Immature natural killer cell (primary cell): ENCODE measurements at regions not wholly inside any gene's neighbourhood (a gene's known extent, or its start where the extent isn't known, plus 50 kb on each side); places are given as distances from the start of the nearest gene placed in this dataset.

Experiments
- DNase-seq, 3 donors: peaks; one replicate each; pipeline ENCODE4 v3.0.0; 2022; ENCODE audit warnings: mixed read lengths in 1 of 3
- H3K27ac Mint-ChIP-seq, 6 donors: one replicate each; pipeline ENCODE4 v1.8.0; 2020; ENCODE audit warnings: mixed read lengths in 6 of 6, mild to moderate bottlenecking in 5 of 6, inconsistent platforms in 4 of 6, moderate library complexity in 3 of 6
- H3K27me3 Mint-ChIP-seq, 3 donors: one replicate each; pipeline ENCODE4 v1.8.0; 2020 to 2021; ENCODE audit warnings: low read depth in 3 of 3, mild to moderate bottlenecking in 3 of 3, mixed read lengths in 3 of 3, moderate library complexity in 3 of 3, inconsistent platforms in 1 of 3
- H3K36me3 Mint-ChIP-seq, 3 donors: one replicate each; pipeline ENCODE4 v1.8.0; 2020; ENCODE audit warnings: mixed read lengths in 3 of 3, inconsistent platforms in 2 of 3, mild to moderate bottlenecking in 2 of 3
- H3K4me1 Mint-ChIP-seq, 2 donors: one replicate each; pipeline ENCODE4 v1.8.0; 2020; ENCODE audit warnings: inconsistent platforms in 2 of 2, mild to moderate bottlenecking in 2 of 2, mixed read lengths in 2 of 2, moderate library complexity in 1 of 2
- H3K4me3 Mint-ChIP-seq, 5 donors: one replicate each; pipeline ENCODE4 v1.8.0; 2020; ENCODE audit warnings: mild to moderate bottlenecking in 5 of 5, mixed read lengths in 5 of 5, inconsistent platforms in 3 of 5, moderate library complexity in 3 of 5
- H3K9me3 Mint-ChIP-seq, 6 donors: one replicate each; pipeline ENCODE4 v1.8.0; 2020; ENCODE audit warnings: mild to moderate bottlenecking in 6 of 6, mixed read lengths in 6 of 6, inconsistent platforms in 4 of 6, moderate library complexity in 3 of 6

DNA sequence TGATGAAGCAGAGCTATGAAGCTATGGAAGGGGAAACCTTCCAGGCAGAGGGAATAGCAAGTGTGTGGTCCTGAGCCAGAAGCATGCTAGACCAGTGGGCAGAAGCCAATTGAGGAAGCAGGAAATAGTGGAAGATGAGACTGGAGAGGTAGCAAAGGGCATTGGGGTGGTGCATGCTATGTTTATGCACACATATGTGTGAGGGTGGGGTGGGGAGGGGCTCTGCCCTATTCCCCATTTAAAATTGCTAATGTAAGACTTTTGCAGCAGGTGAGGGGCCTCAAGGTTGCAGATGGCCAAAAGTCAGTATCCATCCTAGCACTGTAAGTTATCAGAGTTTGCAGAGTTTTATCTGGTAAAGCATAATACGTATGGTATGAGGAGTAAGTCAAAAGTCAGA lies 626.6 kb upstream of the KIRREL3 start:
- H3K9me3 Mint-ChIP-seq, result no peaks in the 10 kb centered on the region

DNA sequence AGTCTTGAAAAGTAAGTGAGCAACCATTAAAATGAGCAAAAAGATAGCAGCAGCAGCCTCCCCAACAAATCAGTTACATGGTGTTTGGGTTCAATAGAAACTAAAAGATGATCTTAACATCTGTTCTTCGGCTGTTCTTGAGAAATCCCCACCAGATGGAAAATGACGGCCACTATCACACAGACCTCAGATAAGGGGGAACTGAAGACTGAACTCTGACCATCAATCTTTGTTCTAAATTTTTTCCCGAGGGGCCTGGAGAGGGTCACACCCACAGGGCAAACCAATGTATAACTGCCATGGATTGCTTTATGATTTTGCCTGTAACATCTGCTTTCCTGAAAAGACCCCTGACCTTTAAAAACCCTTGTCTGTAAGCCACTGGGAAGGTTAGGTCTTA lies 624.8 kb upstream of the KIRREL3 start:
- no peaks in the 10 kb centered on the region for H3K4me1 Mint-ChIP-seq
- no peaks in the 10 kb centered on the region for H3K36me3 Mint-ChIP-seq
- no peak overlapping the region for H3K4me3 Mint-ChIP-seq
- no peak overlapping the region for H3K27ac Mint-ChIP-seq
- peaks cover 0 to 3% (median 0%) of the 10 kb centered on the region in 3 donors for H3K27me3 Mint-ChIP-seq
- DNase-seq, result no peak
- H3K9me3 Mint-ChIP-seq, result no peaks in the 10 kb centered on the region

More for the DNA sequence above, 626.6 kb upstream of the KIRREL3 start:
- no peak overlapping the region for H3K27ac Mint-ChIP-seq
- H3K4me3 Mint-ChIP-seq, result no peak overlapping the region
- peaks cover 0 to 5% (median 3%) of the 10 kb centered on the region in 3 donors for H3K27me3 Mint-ChIP-seq
- DNase-seq, result no peak
- no peaks in the 10 kb centered on the region for H3K4me1 Mint-ChIP-seq
- H3K36me3 Mint-ChIP-seq, result no peaks in the 10 kb centered on the region

DNA sequence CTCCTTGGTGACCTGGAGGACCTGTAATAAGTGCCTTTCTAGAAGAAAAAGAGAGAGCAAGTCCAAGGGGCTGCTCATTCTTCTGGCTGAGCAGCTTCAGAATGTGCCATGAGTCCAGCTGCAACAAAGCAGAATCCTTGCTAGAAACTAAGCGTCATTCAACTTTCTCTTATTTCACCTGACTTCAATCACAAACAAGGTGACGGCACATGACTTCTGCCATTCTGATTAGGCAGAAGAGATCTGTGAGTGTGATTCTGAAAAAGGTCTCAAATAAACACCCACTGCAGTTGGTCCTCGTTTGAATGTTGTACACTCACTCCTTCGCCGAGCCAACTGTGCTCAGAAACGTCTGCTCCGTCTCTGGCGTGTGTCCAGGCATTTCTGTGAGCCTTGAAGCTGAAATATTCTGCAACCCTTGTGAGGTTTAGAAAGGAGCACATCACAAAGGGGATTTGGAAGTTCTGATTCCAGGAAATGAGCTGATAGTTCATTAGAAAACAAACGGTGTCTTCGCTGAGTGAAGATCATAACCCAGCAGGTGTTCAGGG lies 623.8 kb upstream of the KIRREL3 start:
- Mint-ChIP-seq H3K27me3 (peaks cover 0 to 3% (median 0%) of the 10 kb centered on the region in 3 donors), H3K36me3 (no peaks in the 10 kb centered on the region), H3K27ac (no peak overlapping the region), H3K4me3 (no peak overlapping the region), H3K4me1 (no peaks in the 10 kb centered on the region), H3K9me3 (no peaks in the 10 kb centered on the region)
- DNase-seq, result no peak

DNA sequence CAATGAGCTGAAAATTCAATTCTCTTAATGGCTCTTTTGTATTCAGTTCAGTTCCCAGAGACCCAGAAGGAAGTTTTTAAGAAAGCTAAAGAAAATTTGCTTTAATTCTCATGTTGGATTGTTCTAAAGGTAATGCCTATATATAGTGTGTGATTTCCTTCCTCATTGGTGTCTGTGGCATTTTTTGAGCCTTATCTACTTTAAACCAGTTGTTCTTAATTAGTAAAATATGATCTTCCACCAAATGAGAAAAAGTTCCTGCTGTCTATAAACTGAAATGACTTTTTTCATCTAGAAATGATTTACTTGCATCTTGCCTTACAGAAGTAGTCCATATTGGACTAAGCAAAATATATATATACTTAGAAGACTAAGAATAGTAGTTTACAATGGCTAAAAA lies 622.1 kb upstream of the KIRREL3 start:
- H3K9me3 Mint-ChIP-seq, result no peaks in the 10 kb centered on the region
- H3K4me3 Mint-ChIP-seq, result no peak overlapping the region
- H3K4me1 Mint-ChIP-seq, result no peaks in the 10 kb centered on the region
- no peak for DNase-seq
- H3K27me3 Mint-ChIP-seq, result peaks cover 0 to 2% (median 0%) of the 10 kb centered on the region in 3 donors
- H3K27ac Mint-ChIP-seq, result no peak overlapping the region
- H3K36me3 Mint-ChIP-seq, result no peaks in the 10 kb centered on the region

DNA sequence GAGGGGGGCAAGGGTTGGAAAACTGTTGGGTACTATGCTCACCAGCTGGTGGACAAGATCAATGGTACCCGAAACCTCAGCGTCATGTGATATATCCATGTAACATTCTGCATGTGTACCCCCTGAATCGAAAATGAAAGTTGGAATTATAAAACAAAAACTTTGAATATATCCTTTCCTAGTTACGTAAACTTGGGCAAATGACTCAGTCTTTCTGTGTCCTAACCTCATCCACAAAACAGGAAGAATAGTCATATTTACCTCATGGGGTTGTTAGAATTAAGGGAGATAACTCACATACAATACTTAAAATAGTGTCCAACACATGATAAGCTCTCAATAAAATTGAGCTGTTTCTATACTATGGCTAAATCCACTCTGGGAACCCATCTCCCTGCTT lies 620.1 kb upstream of the KIRREL3 start:
- Mint-ChIP-seq H3K4me3 (no peak overlapping the region), H3K27ac (no peak overlapping the region), H3K36me3 (no peaks in the 10 kb centered on the region)

DNA sequence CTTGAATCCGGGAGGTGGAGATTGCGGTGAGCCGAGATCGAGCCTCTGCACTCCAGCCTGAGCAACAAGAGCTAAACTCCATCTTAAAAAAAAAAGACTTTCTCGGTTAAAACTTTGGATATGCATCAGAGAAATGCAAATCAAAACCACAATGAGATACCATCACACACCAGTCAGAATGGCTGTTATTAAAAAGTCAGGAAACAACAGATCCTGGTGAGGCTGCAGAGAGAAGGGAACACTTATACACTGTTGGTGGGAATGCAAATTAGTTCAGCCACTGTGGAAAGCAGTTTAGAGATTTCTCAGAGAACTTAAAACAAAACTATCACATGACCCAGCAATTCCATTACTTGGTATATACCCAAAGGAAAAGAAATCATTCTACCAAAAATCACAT lies 619.4 kb upstream of the KIRREL3 start:
- Mint-ChIP-seq H3K36me3 (no peaks in the 10 kb centered on the region), H3K4me1 (no peaks in the 10 kb centered on the region), H3K4me3 (no peak overlapping the region), H3K27ac (no peak overlapping the region), H3K9me3 (no peaks in the 10 kb centered on the region), H3K27me3 (peaks cover 0 to 2% (median 0%) of the 10 kb centered on the region in 3 donors)
- DNase-seq, result no peak

More for the DNA sequence above, 620.1 kb upstream of the KIRREL3 start:
- DNase-seq, result no peak
- Mint-ChIP-seq H3K9me3 (no peaks in the 10 kb centered on the region), H3K27me3 (peaks cover 0 to 2% (median 0%) of the 10 kb centered on the region in 3 donors), H3K4me1 (no peaks in the 10 kb centered on the region)

DNA sequence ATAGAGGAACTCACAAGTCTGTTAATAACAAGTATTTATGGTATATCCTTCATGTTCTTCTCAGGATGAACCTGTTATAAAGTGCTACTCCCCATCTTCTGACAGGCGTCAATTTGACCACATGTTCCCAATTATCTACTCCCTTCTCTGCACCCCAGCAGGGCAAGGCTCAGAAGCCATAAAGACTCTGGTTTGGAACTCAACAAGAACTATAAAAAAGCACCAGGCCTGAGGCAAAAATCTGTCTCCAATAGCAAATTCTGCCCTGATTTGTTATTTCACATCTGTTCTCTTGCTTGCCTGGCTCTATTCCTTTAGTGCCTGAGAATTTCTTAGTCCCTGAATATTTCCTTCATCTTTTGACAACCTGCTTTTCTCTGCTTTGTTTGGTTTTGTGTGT lies 618.2 kb upstream of the KIRREL3 start:
- Mint-ChIP-seq H3K9me3 (peaks cover 0 to 2% (median 0%) of the 10 kb centered on the region in 6 donors), H3K4me1 (no peaks in the 10 kb centered on the region), H3K36me3 (no peaks in the 10 kb centered on the region), H3K4me3 (no peak overlapping the region), H3K27me3 (peaks cover 0 to 2% (median 1%) of the 10 kb centered on the region in 3 donors), H3K27ac (no peak overlapping the region)
- no peak for DNase-seq

DNA sequence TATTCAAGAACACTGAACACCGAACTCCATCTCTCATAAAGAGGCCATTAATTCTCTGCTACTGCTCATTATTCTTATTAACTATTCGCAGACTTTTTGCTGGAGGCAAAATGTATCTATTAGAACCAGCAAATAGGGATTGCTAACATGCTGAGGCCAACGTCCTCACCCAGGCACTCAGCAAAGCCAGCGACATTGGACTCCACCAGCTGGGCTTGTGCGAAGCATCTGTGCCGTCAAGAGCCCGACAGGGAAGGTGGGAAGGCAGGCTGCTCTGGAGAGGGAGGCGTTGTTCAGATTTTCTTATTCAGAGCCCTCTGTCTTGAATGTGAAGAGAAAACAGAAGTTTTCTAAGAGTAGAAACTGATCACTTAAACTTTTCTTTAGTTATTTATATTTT lies 615.6 kb upstream of the KIRREL3 start:
- no peaks in the 10 kb centered on the region for H3K36me3 Mint-ChIP-seq
- peaks cover 0 to 3% (median 2%) of the 10 kb centered on the region in 3 donors for H3K27me3 Mint-ChIP-seq
- H3K27ac Mint-ChIP-seq, result no peak overlapping the region
- H3K4me3 Mint-ChIP-seq, result no peak overlapping the region
- no peaks in the 10 kb centered on the region for H3K4me1 Mint-ChIP-seq
- no peak for DNase-seq
- H3K9me3 Mint-ChIP-seq, result peaks cover 0 to 8% (median 0%) of the 10 kb centered on the region in 6 donors

DNA sequence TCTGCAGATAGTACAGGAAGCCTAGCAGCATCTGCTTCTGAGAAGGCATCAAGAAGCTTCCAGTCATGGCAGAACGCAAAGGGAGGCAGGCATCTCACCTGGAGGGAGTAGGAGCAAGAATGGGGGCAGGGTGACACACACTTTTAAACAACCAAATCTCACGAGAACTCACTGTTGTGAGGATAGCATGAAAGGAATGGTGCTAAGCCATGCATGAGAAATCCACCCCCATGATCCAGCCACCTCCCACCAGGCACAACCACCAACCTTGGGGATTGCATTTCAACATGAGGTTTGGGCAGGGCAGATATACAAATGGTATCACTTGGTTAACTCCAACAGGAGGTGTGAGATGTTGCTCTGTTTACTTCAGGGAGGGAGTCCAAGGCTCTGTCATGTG lies 612.0 kb upstream of the KIRREL3 start:
- no peak overlapping the region for H3K4me3 Mint-ChIP-seq
- H3K27me3 Mint-ChIP-seq, result peaks cover 0 to 3% (median 0%) of the 10 kb centered on the region in 3 donors
- no peak overlapping the region for H3K27ac Mint-ChIP-seq
- no peaks in the 10 kb centered on the region for H3K4me1 Mint-ChIP-seq
- H3K36me3 Mint-ChIP-seq, result no peaks in the 10 kb centered on the region
- H3K9me3 Mint-ChIP-seq, result peaks cover 0 to 8% (median 0%) of the 10 kb centered on the region in 6 donors
- DNase-seq, result no peak

DNA sequence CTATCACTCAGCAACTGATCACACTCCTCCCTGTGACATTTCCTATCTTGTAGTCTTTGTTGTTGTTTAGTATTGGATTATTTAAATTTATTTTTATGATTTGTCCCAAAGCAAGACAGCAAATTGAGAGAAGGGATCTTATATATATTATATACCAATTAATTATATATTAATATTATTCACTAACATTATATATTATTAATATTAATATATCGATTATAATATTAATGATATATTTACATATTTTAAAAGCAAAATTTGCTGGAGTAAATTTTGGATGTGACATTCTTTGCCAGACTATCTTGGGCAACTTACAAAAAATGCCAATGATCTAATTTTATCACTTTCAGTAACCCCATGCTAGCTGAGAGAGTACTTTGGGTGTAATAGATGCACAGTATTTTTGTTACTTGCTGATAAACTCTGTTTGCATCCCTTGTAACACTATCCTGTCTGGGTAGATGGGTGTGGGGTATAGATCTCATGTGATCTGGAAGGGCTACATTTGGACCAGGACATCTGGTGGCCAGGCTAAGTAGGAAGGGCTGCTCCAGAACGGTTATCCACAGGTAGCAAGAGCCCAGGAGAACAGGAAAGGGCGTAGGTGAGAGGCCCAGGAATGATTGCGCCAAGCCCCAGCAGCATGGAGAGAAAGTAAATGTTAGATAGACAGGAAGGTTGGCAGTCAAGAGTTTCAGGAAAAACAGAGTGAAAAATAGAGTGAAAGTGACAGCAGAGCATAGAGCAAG lies 608.6 kb upstream of the KIRREL3 start:
- Mint-ChIP-seq H3K4me1 (no peaks in the 10 kb centered on the region), H3K4me3 (no peak overlapping the region), H3K27me3 (peaks cover 0 to 3% (median 1%) of the 10 kb centered on the region in 3 donors), H3K27ac (no peak overlapping the region), H3K9me3 (peaks cover 0 to 11% (median 2%) of the 10 kb centered on the region in 6 donors), H3K36me3 (no peaks in the 10 kb centered on the region)
- DNase-seq, result no peak

DNA sequence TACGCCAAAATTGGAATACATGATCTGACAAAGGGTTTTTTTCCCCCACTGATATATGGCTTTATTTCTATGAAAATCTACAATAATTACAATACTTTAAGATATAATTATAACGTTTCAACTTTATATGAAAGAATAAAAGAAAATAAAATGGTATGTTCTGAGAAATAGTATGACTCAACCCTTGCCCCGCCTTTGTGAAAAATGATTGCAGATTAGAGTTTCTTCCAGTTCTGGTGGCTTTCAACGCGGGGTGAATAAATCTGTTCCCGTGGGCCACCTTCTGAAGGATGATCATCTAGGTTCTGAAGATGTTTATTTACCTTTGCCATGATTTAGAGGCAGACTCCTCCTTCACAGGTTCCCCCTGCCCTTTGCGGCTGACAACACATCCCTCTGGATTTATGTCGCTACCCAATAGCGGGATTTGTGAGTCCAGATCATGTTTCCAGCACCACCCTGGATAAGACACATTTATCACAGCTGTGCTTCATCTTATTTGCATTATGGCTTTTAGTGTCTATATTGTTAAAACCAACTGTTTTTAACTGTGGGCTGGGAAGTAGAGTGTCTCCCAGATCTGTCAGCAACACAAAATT lies 607.0 kb upstream of the KIRREL3 start:
- Mint-ChIP-seq H3K4me3 (no peak overlapping the region), H3K9me3 (peaks cover 0 to 6% (median 2%) of the 10 kb centered on the region in 6 donors), H3K27me3 (peaks cover 0 to 3% (median 1%) of the 10 kb centered on the region in 3 donors), H3K4me1 (no peaks in the 10 kb centered on the region), H3K36me3 (no peaks in the 10 kb centered on the region), H3K27ac (no peak overlapping the region)
- no peak for DNase-seq

DNA sequence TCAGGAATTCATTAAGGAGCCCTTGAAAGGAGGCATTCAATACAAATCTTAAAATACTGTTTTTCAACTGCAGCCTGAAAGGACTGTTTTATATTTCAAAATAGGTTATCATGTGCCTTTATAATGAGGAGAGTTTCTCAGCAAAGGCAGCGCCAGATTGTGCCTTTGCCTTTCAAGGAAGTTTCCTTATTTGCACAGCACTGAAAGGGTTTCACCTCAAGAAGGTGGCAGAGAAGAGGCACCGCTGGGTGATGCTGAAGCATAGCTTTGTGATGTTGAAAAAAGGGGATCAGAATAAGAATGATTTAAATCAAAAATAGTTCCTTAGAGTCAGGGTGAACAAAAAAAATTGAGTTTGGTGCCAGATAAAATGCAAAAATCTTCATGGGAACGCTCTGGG lies 601.0 kb upstream of the KIRREL3 start:
- peaks cover 0 to 3% (median 1%) of the 10 kb centered on the region in 3 donors for H3K27me3 Mint-ChIP-seq
- no peak overlapping the region for H3K27ac Mint-ChIP-seq
- H3K36me3 Mint-ChIP-seq, result no peaks in the 10 kb centered on the region
- no peaks in the 10 kb centered on the region for H3K4me1 Mint-ChIP-seq
- H3K9me3 Mint-ChIP-seq, result peaks cover 0 to 6% (median 2%) of the 10 kb centered on the region in 6 donors
- H3K4me3 Mint-ChIP-seq, result no peak overlapping the region
- DNase-seq, result no peak

DNA sequence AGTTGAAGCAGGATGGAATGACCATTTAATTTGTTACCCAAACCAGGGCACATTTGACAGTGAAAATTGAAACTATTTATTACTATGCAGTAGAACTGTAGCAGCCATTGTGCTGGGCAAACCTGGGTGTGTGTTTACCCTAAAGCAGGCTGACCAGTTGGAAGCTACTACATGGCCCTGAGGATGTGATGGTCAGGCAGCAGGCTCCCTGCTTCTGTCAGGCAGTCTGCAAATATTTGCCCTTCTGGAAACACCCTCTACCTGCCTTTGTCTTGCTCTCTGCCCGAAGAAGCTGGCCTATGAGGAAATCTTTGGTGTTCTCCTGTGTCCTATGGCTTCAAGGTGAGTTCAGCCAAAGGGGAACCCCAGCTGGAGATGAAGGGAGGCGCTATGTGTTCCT lies 600.1 kb upstream of the KIRREL3 start:
- DNase-seq, result no peak
- Mint-ChIP-seq H3K27ac (no peak overlapping the region), H3K9me3 (peaks cover 0 to 6% (median 2%) of the 10 kb centered on the region in 6 donors), H3K4me3 (no peak overlapping the region), H3K27me3 (peaks cover 0 to 3% (median 1%) of the 10 kb centered on the region in 3 donors), H3K4me1 (no peaks in the 10 kb centered on the region), H3K36me3 (no peaks in the 10 kb centered on the region)

DNA sequence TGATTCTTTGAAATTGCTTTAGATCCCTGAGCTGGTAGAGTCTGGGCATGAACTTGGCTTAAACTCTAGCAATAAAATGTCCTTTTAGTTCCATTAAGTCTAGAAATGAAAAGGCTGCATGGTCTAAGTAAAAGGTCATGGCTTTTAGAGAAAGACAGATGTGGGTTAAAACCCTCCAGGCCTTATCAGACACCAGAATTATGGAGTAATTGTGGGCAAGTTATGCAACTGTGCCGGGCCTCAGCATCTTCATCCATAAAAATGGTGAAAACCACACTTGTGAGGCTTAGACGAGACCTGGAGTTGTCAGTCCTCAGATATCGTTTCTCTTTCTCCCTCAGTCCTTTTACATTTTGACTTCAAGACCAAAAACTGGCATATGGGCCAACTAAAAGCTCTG lies 597.9 kb upstream of the KIRREL3 start:
- Mint-ChIP-seq H3K4me3 (no peak overlapping the region), H3K27me3 (peaks cover 0 to 2% (median 0%) of the 10 kb centered on the region in 3 donors), H3K36me3 (no peaks in the 10 kb centered on the region), H3K9me3 (peaks cover 0 to 2% (median 0%) of the 10 kb centered on the region in 6 donors), H3K27ac (no peak overlapping the region), H3K4me1 (no peaks in the 10 kb centered on the region)
- DNase-seq, result no peak
